Fibroblast of lung (primary cell): ENCODE measurements at regions not wholly inside any gene's neighbourhood (a gene's known extent, or its start where the extent isn't known, plus 50 kb on each side); places are given as distances from the start of the nearest gene placed in this dataset.

Experiments used
- DNase-seq, 2 donors: peaks; one replicate each; pipeline versions ENCODE4 v3.0.0 to v3.0.0-alpha.2; 2010; ENCODE audit warnings: low read depth in 2 of 2
- H2AFZ ChIP-seq: 2 replicates; pipeline ENCODE4 v1.5.1; 2012; ENCODE audit warnings: low read length, control low read depth, inconsistent platforms
- H3K27ac ChIP-seq: 2 replicates; pipeline ENCODE4 v1.5.1; 2011; ENCODE audit warnings: low read length, control low read depth; ENCODE audit not compliant: insufficient read depth
- H3K27me3 ChIP-seq: 2 replicates; pipeline ENCODE4 v1.5.1; 2011; ENCODE audit warnings: mild to moderate bottlenecking, low read length; ENCODE audit not compliant: control insufficient read depth, insufficient read depth
- H3K36me3 ChIP-seq: 2 replicates; pipeline ENCODE4 v1.5.1; 2011; ENCODE audit warnings: low read length; ENCODE audit not compliant: control insufficient read depth, insufficient read depth
- H3K4me1 ChIP-seq: 2 replicates; pipeline ENCODE4 v1.5.1; 2011; ENCODE audit warnings: low read length; ENCODE audit not compliant: control insufficient read depth, insufficient read depth; ENCODE audit errors: extremely low read depth
- H3K4me2 ChIP-seq: 2 replicates; pipeline ENCODE4 v1.5.1; 2011; ENCODE audit warnings: low read length, control low read depth; ENCODE audit not compliant: insufficient read depth; ENCODE audit errors: extremely low read depth
- H3K4me3 ChIP-seq, 4 experiments: fragments of 200-600 bp in 1 of 4; sonication (generic) in 1 of 4; replicated peaks in 1 of 4; 2 replicates each; pipeline ENCODE4 v1.5.1; 2011 to 2016; ENCODE audit warnings: low read length in 4 of 4, low read depth in 3 of 4, mild to moderate bottlenecking in 3 of 4, control low read depth in 2 of 4, inconsistent platforms in 1 of 4, mixed read lengths in 1 of 4; ENCODE audit not compliant: insufficient read depth in 1 of 4; ENCODE audit errors: control extremely low read depth in 1 of 4
- H3K79me2 ChIP-seq: 2 replicates; pipeline ENCODE4 v1.5.1; 2012; ENCODE audit warnings: mild to moderate bottlenecking, low read length, inconsistent platforms; ENCODE audit not compliant: control insufficient read depth, insufficient read depth
- H3K9ac ChIP-seq: 2 replicates; pipeline ENCODE4 v1.5.1; 2011; ENCODE audit warnings: mild to moderate bottlenecking, low read length, control low read depth; ENCODE audit not compliant: insufficient read depth
- H3K9me3 ChIP-seq: 2 replicates; pipeline ENCODE4 v1.5.1; 2012; ENCODE audit warnings: low read depth, low read length; ENCODE audit not compliant: control insufficient read depth, insufficient read depth
- H4K20me1 ChIP-seq: 2 replicates; pipeline ENCODE4 v1.5.1; 2011; ENCODE audit warnings: low read length; ENCODE audit not compliant: control insufficient read depth, insufficient read depth; ENCODE audit errors: extremely low read depth
- EZH2 ChIP-seq: IDR thresholded peaks from 2 replicates; pipeline ENCODE4 v1.5.1; 2012; ENCODE audit warnings: low read length, control low read depth, mild to moderate bottlenecking; ENCODE audit errors: missing control alignments
- TF ChIP-seq, protein P1 (sequence below), 2 donors: IDR thresholded peaks in 1 of 2; conservative IDR thresholded peaks in 1 of 2; 1 replicate in 1 of 2; 2 replicates in 1 of 2; pipeline ENCODE4 v1.5.1; 2011 to 2012; ENCODE audit warnings: low read length in 2 of 2, control low read depth in 1 of 2, inconsistent platforms in 1 of 2, low read depth in 1 of 2, mild to moderate bottlenecking in 1 of 2

DNA sequence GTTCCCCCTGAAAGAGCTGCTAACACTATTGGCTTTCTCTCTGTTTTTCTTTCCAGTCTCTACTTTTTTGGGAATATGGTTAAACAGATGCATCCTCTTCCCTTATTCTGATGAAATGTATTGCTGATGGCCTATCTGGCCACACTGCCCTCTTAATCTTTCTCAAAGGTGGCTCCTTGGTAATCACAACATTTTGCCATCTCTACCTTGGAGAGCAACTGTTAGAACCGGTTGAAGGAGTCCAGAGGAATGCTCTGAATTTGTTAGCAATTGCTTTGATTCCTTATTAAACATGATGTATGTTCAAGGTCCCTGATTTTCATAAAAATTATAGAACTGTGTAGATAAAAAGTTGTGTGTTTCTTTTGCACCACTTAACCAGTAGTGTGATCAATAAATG is 50.1 kb upstream of the ARID1A start:
- Histone ChIP-seq H3K79me2 (no peaks in the 10 kb centered on the region), H3K27me3 (no peaks in the 10 kb centered on the region), H3K36me3 (no peaks in the 10 kb centered on the region), H3K27ac (no peak overlapping the region), H3K9ac (no peak overlapping the region), H3K4me1 (no peaks in the 10 kb centered on the region), H3K4me3 (no peak overlapping the region), H3K4me2 (no peak overlapping the region), H3K9me3 (no peaks in the 10 kb centered on the region), H4K20me1 (no peaks in the 10 kb centered on the region), H2AFZ (no peak overlapping the region)
- no peak for DNase-seq
- no peak for TF ChIP-seq EZH2
- TF ChIP-seq, protein P1, sequence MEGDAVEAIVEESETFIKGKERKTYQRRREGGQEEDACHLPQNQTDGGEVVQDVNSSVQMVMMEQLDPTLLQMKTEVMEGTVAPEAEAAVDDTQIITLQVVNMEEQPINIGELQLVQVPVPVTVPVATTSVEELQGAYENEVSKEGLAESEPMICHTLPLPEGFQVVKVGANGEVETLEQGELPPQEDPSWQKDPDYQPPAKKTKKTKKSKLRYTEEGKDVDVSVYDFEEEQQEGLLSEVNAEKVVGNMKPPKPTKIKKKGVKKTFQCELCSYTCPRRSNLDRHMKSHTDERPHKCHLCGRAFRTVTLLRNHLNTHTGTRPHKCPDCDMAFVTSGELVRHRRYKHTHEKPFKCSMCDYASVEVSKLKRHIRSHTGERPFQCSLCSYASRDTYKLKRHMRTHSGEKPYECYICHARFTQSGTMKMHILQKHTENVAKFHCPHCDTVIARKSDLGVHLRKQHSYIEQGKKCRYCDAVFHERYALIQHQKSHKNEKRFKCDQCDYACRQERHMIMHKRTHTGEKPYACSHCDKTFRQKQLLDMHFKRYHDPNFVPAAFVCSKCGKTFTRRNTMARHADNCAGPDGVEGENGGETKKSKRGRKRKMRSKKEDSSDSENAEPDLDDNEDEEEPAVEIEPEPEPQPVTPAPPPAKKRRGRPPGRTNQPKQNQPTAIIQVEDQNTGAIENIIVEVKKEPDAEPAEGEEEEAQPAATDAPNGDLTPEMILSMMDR (conservative IDR thresholded peaks at IDR 0.05 in 1 of 2, IDR thresholded peaks at IDR 0.05 in 1 of 2; ENCODE audit: low read depth in 1 of 2, low read length in 2 of 2), result no peak
